Naive thymus-derived CD4-positive, alpha-beta T cell (primary cell): ENCODE measurements at regions not wholly inside any gene's neighbourhood (a gene's known extent, or its start where the extent isn't known, plus 50 kb on each side); places are given as distances from the start of the nearest gene placed in this dataset.

Experiments used
- ATAC-seq: fragments of 150-1000 bp; cut with Tn5 transposase; 2 replicates; pipeline ENCODE4 v1.10.0; 2021; ENCODE audit warnings: mild to moderate bottlenecking, moderate library complexity
- CTCF ChIA-PET: fragments of 350-600 bp; sonication (Branson Sonifier 250); formaldehyde crosslinking; loops from one replicate; lab custom pipeline; 2021; ENCODE audit warnings: antibody characterized with exemption; lab: Charles Lee
- POLR2A ChIA-PET: fragments of 350-600 bp; sonication (Branson Sonifier 250); formaldehyde crosslinking; loops from one replicate; lab custom pipeline; 2021; ENCODE audit warnings: antibody characterized with exemption, inconsistent platforms; lab: Charles Lee
- DNase-seq, 9 donors: peaks; one replicate each; pipeline versions ENCODE4 v3.0.0 to v3.0.0-alpha.2; 2020 to 2022; ENCODE audit warnings: mixed read lengths in 1 of 9
- H3K27ac ChIP-seq: one replicate; pipeline ENCODE4 v1.7.0; 2013; ENCODE audit warnings: mild to moderate bottlenecking, low read depth, low read length, moderate library complexity
- H3K27me3 ChIP-seq, 2 donors: one replicate each; pipeline ENCODE4 v1.7.0; 2013; ENCODE audit warnings: low read length in 2 of 2, mild to moderate bottlenecking in 2 of 2, moderate library complexity in 2 of 2; ENCODE audit not compliant: control insufficient read depth in 2 of 2, insufficient read depth in 2 of 2
- H3K36me3 ChIP-seq, 3 experiments: 1 replicate in 2 of 3; 2 replicates in 1 of 3; pipeline ENCODE4 v1.7.0; 2013; ENCODE audit warnings: low read length in 3 of 3, mild to moderate bottlenecking in 3 of 3, moderate library complexity in 1 of 3; ENCODE audit not compliant: insufficient read depth in 3 of 3, control insufficient read depth in 2 of 3
- H3K4me1 ChIP-seq, 2 donors: one replicate each; pipeline ENCODE4 v1.7.0; 2013; ENCODE audit warnings: low read length in 2 of 2, mild to moderate bottlenecking in 2 of 2, moderate library complexity in 1 of 2; ENCODE audit not compliant: control insufficient read depth in 2 of 2, insufficient read depth in 2 of 2
- H3K4me3 ChIP-seq: 2 replicates; pipeline ENCODE4 v1.7.0; 2013; ENCODE audit warnings: mild to moderate bottlenecking, low read length
- H3K9me3 ChIP-seq, 3 experiments: 1 replicate in 2 of 3; 2 replicates in 1 of 3; pipeline ENCODE4 v1.7.0; 2013; ENCODE audit warnings: low read length in 3 of 3; ENCODE audit not compliant: control insufficient read depth in 2 of 3
- H3K27ac Mint-ChIP-seq, 9 donors: one replicate each; pipeline ENCODE4 v1.8.0; 2020 to 2022; ENCODE audit warnings: mixed read lengths in 9 of 9, mild to moderate bottlenecking in 8 of 9, moderate library complexity in 5 of 9, inconsistent platforms in 2 of 9
- H3K27me3 Mint-ChIP-seq, 5 donors: one replicate each; pipeline ENCODE4 v1.8.0; 2021 to 2022; ENCODE audit warnings: mixed read lengths in 5 of 5, mild to moderate bottlenecking in 1 of 5
- H3K36me3 Mint-ChIP-seq, 5 donors: one replicate each; pipeline ENCODE4 v1.8.0; 2020 to 2022; ENCODE audit warnings: mixed read lengths in 5 of 5, mild to moderate bottlenecking in 3 of 5, inconsistent platforms in 1 of 5
- H3K4me1 Mint-ChIP-seq, 7 donors: one replicate each; pipeline ENCODE4 v1.8.0; 2020 to 2022; ENCODE audit warnings: mixed read lengths in 7 of 7, mild to moderate bottlenecking in 3 of 7, inconsistent platforms in 1 of 7
- H3K4me3 Mint-ChIP-seq, 10 donors: one replicate each; pipeline ENCODE4 v1.8.0; 2020 to 2022; ENCODE audit warnings: mild to moderate bottlenecking in 10 of 10, mixed read lengths in 10 of 10, moderate library complexity in 6 of 10, inconsistent platforms in 2 of 10
- H3K9me3 Mint-ChIP-seq, 11 donors: one replicate each; pipeline ENCODE4 v1.8.0; 2020 to 2022; ENCODE audit warnings: mixed read lengths in 11 of 11, mild to moderate bottlenecking in 4 of 11, inconsistent platforms in 1 of 11, moderate library complexity in 1 of 11
- intact Hi-C, 2 donors: fragments of 100-400 bp; cut with micrococcal nuclease; formaldehyde crosslinking; loops; one replicate each; pipeline ENCODE4 v1.15.1; 2023

DNA sequence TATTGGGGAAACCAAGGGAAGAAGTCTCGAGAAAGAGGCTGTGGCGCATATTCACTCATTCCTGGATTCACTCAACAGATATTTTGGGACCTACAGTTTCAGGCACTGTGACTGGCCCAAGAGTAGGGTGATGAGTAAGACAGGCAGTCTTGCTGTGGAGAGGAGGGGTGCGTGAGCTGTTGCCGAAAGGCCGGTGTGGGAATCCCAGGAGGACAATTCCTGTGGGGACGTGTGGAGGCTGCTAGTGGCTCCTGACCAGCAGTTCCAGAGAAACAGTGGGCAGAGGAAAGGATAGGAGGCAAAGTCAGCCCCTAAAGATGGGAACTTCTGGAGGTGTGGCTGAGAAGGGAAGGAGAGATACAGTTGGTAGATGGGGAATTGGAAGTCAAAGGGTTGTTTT is 59.3 kb upstream of the GRB10 start:
- Mint-ChIP-seq H3K4me3 (no peak overlapping the region), H3K36me3 (no peaks in the 10 kb centered on the region), H3K9me3 (peaks cover 0 to 22% (median 6%) of the 10 kb centered on the region in 11 donors), H3K27me3 (peaks cover 8 to 36% (median 19%) of the 10 kb centered on the region in 5 donors), H3K27ac (no peak overlapping the region), H3K4me1 (no peaks in the 10 kb centered on the region)
- no peak overlapping the region for H3K27ac ChIP-seq
- no peaks in the 10 kb centered on the region for H3K9me3 ChIP-seq
- H3K4me1 ChIP-seq, result no peaks in the 10 kb centered on the region
- CTCF ChIA-PET, result no interaction called here
- H3K4me3 ChIP-seq, result no peak overlapping the region
- intact Hi-C loops, result no loop called here
- DNase-seq, result no peak
- H3K27me3 ChIP-seq, result no peaks in the 10 kb centered on the region
- no peaks in the 10 kb centered on the region for H3K36me3 ChIP-seq
- no peak for ATAC-seq
- POLR2A ChIA-PET, result no interaction called here

DNA sequence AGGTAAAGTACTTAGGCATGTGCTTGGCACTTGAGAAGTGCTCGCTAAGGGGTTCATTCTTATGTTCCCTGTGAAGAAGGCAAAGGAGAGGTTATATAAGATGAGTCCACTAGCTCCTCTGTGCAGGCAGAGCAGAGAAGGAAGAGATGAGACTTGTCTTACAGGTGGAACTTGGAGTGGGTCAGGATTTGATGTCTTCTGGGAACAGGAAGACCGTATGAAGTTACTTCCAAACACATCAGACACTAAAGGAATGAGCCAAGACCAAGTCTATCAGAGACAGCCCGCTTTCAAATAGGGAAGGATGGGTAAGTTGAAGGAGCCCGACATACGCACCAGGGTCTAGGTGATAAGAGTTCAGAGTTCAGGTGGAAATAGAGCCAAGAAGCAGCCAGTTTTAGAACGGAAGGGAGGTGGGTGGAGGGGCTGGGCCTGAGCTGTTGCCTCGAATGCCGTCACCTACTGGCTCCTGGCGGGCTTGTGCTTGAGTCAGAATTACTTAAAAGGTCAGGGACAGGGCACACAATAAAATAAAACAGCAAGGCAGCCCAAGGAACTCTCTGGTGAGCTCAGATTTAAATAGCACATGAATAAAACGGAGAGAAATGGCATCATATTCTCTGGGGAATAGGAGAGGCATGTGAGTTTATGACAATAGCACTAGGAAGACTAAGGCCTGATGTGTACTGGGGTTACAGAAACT is 56.1 kb upstream of the GRB10 start:
- Histone ChIP-seq H3K27ac (no peak overlapping the region), H3K36me3 (no peaks in the 10 kb centered on the region), H3K4me1 (no peaks in the 10 kb centered on the region), H3K27me3 (no peaks in the 10 kb centered on the region), H3K9me3 (no peaks in the 10 kb centered on the region), H3K4me3 (no peak overlapping the region)
- Mint-ChIP-seq H3K27ac (no peak overlapping the region), H3K9me3 (peaks cover 0 to 7% (median 0%) of the 10 kb centered on the region in 11 donors), H3K36me3 (no peaks in the 10 kb centered on the region), H3K4me3 (no peak overlapping the region), H3K27me3 (peaks cover 12 to 41% (median 26%) of the 10 kb centered on the region in 5 donors), H3K4me1 (peaks cover 0 to under 1% (median 0%) of the 10 kb centered on the region in 7 donors)
- POLR2A ChIA-PET, result no interaction called here
- ATAC-seq (no peak), DNase-seq (no peak)
- intact Hi-C loops, result no loop called here
- CTCF ChIA-PET, result no interaction called here

DNA sequence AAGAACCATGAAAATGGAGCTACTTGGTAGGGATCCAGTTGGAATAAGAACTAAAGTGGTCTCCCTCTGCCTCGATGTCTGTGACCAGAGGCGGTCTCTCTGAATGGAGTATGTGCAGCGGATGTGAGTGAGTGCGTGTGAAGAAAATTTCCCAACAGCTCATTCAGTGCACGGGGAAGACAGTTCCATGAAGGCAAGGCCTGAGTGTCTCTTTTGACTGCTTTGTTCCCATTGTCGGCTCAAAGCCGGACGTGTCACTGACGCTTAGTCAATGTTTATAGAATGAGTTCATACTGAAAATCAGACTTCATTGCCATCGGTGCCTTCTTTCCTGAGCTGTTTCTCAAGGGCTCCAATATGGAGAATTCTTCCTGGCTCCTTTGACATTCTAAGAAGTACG is 55.3 kb upstream of the GRB10 start:
- H3K4me1 Mint-ChIP-seq, result peaks cover 0 to 9% (median 0%) of the 10 kb centered on the region in 7 donors
- no peaks in the 10 kb centered on the region for H3K9me3 ChIP-seq
- DNase-seq (no peak), ATAC-seq (no peak)
- H3K4me3 Mint-ChIP-seq, result no peak overlapping the region
- ChIA-PET POLR2A (no interaction called here), CTCF (no interaction called here)
- intact Hi-C loops, result no loop called here
- H3K4me3 ChIP-seq, result no peak overlapping the region
- no peaks in the 10 kb centered on the region for H3K27me3 ChIP-seq
- H3K9me3 Mint-ChIP-seq, result peaks cover 0 to 4% (median 0%) of the 10 kb centered on the region in 11 donors
- H3K4me1 ChIP-seq, result no peaks in the 10 kb centered on the region
- peaks cover 13 to 45% (median 20%) of the 10 kb centered on the region in 5 donors for H3K27me3 Mint-ChIP-seq
- H3K27ac ChIP-seq, result no peak overlapping the region
- H3K27ac Mint-ChIP-seq, result no peak overlapping the region
- no peaks in the 10 kb centered on the region for H3K36me3 Mint-ChIP-seq
- no peaks in the 10 kb centered on the region for H3K36me3 ChIP-seq

DNA sequence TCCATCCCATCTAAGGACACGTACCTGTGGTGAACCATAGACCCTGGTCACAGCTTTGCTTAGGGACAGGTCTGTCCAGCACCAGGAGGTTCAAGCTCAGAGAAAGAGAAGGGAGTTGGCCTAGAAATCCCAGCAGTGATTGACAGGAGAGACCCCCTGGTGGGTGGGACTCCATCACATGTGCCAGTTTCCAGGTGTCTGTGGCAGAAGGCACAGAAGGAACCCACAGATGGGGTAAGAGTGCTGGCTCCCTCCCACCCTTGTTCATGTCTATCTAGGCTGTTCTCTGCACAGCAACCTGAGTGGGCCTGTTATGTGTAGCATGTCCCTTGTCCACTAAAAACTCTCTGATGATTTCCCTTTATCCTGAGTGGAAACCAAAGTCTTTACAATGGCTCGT is 54.0 kb upstream of the GRB10 start:
- Histone ChIP-seq H3K4me3 (no peak overlapping the region), H3K27me3 (no peaks in the 10 kb centered on the region), H3K27ac (no peak overlapping the region), H3K36me3 (no peaks in the 10 kb centered on the region), H3K9me3 (no peaks in the 10 kb centered on the region), H3K4me1 (no peaks in the 10 kb centered on the region)
- ChIA-PET POLR2A (no interaction called here), CTCF (no interaction called here)
- intact Hi-C loops, result no loop called here
- DNase-seq (no peak), ATAC-seq (no peak)
- Mint-ChIP-seq H3K27ac (no peak overlapping the region), H3K27me3 (peaks cover 9 to 48% (median 12%) of the 10 kb centered on the region in 5 donors), H3K4me1 (peaks cover 0 to 21% (median 0%) of the 10 kb centered on the region in 7 donors), H3K36me3 (no peaks in the 10 kb centered on the region), H3K4me3 (no peak overlapping the region), H3K9me3 (peaks cover 0 to 1% (median 0%) of the 10 kb centered on the region in 11 donors)

DNA sequence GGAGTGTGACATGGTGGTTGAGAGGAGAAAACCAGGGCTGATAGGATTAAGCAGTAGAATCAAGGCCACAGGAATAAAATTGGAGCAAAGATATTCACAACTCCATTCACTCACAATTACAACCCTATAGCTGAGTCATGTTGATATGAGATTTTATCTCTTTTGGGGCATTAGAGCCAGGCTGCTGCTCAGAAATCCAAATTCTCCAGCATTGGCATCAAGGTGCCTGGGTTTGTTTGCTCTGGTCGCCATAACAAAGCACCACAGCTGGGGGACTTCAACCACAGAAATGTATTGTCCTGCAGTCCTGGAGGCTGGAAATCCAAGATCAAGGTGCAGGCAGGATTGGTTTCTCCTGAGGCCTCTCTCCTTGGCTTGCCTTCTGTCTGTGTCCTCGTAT is 52.5 kb upstream of the GRB10 start:
- Histone ChIP-seq H3K27me3 (no peaks in the 10 kb centered on the region), H3K4me3 (no peak overlapping the region), H3K36me3 (no peaks in the 10 kb centered on the region), H3K27ac (no peak overlapping the region), H3K4me1 (no peaks in the 10 kb centered on the region), H3K9me3 (no peaks in the 10 kb centered on the region)
- intact Hi-C loops, result no loop called here
- ChIA-PET POLR2A (no interaction called here), CTCF (interaction anchor here (0.6 kb wide), 1 partner anchor 306 kb away, joined by 6 read pairs; no protein-coding TSS in a partner anchor)
- ATAC-seq (no peak), DNase-seq (no peak)
- Mint-ChIP-seq H3K27me3 (peaks cover 6 to 50% (median 11%) of the 10 kb centered on the region in 5 donors), H3K4me1 (peaks cover 0 to 25% (median 0%) of the 10 kb centered on the region in 7 donors), H3K9me3 (peaks cover 0 to 2% (median 0%) of the 10 kb centered on the region in 11 donors), H3K27ac (no peak overlapping the region), H3K4me3 (no peak overlapping the region), H3K36me3 (peaks cover 0 to 2% (median 0%) of the 10 kb centered on the region in 5 donors)

DNA sequence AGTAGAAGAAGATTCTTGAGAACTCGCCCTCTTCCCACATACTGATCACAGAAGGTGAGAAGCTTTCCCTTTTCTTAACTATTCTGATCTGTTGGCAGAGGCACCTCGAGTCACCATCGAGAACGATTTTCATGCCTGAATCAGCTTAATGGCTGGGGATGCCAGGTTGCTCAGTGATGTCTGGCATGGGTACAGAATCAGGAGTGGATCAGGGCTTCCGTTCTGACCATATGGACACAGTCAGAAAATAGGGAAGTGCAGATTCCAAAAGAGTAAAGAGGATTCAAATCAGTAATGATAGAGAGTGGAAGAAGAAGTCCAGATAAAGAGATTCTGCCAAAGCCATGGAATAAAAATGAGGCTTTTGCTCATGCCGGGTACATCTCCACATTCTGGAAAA is 52.0 kb upstream of the GRB10 start:
- no peak for DNase-seq
- intact Hi-C loops, result loop anchor here in 1 of 2 donors (5.0 kb wide), 1 partner anchor 42 kb away; no protein-coding TSS in a partner anchor
- H3K4me3 ChIP-seq, result no peak overlapping the region
- Mint-ChIP-seq H3K9me3 (peaks cover 0 to 2% (median 0%) of the 10 kb centered on the region in 11 donors), H3K4me1 (peaks cover 0 to 27% (median 0%) of the 10 kb centered on the region in 7 donors), H3K36me3 (peaks cover 0 to 4% (median 0%) of the 10 kb centered on the region in 5 donors), H3K27me3 (peaks cover 6 to 50% (median 12%) of the 10 kb centered on the region in 5 donors), H3K27ac (no peak overlapping the region), H3K4me3 (no peak overlapping the region)
- H3K9me3 ChIP-seq, result no peaks in the 10 kb centered on the region
- no peak overlapping the region for H3K27ac ChIP-seq
- ChIA-PET CTCF (interaction anchor here (0.6 kb wide), 1 partner anchor 307 kb away, joined by 6 read pairs; no protein-coding TSS in a partner anchor), POLR2A (no interaction called here)
- ATAC-seq, result no peak
- H3K36me3 ChIP-seq, result no peaks in the 10 kb centered on the region
- no peaks in the 10 kb centered on the region for H3K4me1 ChIP-seq
- H3K27me3 ChIP-seq, result no peaks in the 10 kb centered on the region
